ENCODE measurements at regions not wholly inside any gene's neighbourhood (a gene's known extent, or its start where the extent isn't known, plus 50 kb on each side); places are given as distances from the start of the nearest gene placed in this dataset.

- Histone ChIP-seq H3K4me2 (ENCODE audit: low read length) (no peak overlapping the region), H3K27me3 (ENCODE audit: insufficient read depth, low read length) (no peaks in the 10 kb centered on the region), H2AFZ (ENCODE audit: low read length) (no peak overlapping the region), H3K9me3 (ENCODE audit: low read length) (no peaks in the 10 kb centered on the region), H3K79me2 (ENCODE audit: insufficient read depth, low read length) (no peaks in the 10 kb centered on the region), H4K20me1 (ENCODE audit: insufficient read depth, low read length) (no peaks in the 10 kb centered on the region), H3F3A (ENCODE audit: insufficient read depth, low read length) (no peaks in the 10 kb centered on the region), H3K4me3 (ENCODE audit: low read depth, low read length, poor library complexity, severe bottlenecking) (no peak overlapping the region), H3K27ac (ENCODE audit: low read depth, low read length, poor library complexity, severe bottlenecking) (no peak overlapping the region), H3K9ac (ENCODE audit: low read length) (no peak overlapping the region), H3K9me2 (ENCODE audit: low read depth, low read length) (no peaks in the 10 kb centered on the region), H3K4me1 (ENCODE audit: insufficient read depth, low read length, severe bottlenecking) (no peaks in the 10 kb centered on the region), H3K36me3 (ENCODE audit: insufficient read depth, low read length) (no peaks in the 10 kb centered on the region)
- TF ChIP-seq EZH2 (IDR thresholded peaks at IDR 0.05; ENCODE audit: borderline replicate concordance, low read length) = no peak
- TF ChIP-seq, protein P1, sequence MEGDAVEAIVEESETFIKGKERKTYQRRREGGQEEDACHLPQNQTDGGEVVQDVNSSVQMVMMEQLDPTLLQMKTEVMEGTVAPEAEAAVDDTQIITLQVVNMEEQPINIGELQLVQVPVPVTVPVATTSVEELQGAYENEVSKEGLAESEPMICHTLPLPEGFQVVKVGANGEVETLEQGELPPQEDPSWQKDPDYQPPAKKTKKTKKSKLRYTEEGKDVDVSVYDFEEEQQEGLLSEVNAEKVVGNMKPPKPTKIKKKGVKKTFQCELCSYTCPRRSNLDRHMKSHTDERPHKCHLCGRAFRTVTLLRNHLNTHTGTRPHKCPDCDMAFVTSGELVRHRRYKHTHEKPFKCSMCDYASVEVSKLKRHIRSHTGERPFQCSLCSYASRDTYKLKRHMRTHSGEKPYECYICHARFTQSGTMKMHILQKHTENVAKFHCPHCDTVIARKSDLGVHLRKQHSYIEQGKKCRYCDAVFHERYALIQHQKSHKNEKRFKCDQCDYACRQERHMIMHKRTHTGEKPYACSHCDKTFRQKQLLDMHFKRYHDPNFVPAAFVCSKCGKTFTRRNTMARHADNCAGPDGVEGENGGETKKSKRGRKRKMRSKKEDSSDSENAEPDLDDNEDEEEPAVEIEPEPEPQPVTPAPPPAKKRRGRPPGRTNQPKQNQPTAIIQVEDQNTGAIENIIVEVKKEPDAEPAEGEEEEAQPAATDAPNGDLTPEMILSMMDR (IDR thresholded peaks at IDR 0.05; ENCODE audit: low read length) = no peak
Observed at GRCh38 chr4:96677499-96677898, 837.6 kb downstream of the PDHA2 start.

DNA sequence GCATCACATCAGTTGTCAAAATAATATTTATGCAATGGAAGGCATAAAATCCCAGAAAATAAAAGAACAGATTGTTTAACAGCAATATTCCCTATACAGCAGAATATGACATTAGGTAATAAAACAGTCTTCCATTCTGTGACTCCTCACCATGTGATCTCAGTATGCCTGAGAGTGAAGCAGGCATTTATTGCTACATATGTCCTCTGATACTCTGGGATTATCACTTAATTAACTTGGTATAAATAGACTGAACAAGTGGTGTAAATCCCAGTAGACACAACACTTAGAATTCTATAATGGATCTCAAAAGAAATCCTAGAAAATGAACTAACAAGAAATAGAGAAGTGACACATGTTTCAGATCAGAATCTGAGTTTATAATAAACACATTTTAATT lies 841.3 kb downstream of the PDHA2 start:
- TF ChIP-seq EZH2 (IDR thresholded peaks at IDR 0.05; ENCODE audit: borderline replicate concordance, low read length) = no peak
- TF ChIP-seq, protein P1 (IDR thresholded peaks at IDR 0.05; ENCODE audit: low read length) = no peak
- Histone ChIP-seq H3F3A (ENCODE audit: insufficient read depth, low read length) (no peaks in the 10 kb centered on the region), H3K9me3 (ENCODE audit: low read length) (no peaks in the 10 kb centered on the region), H3K9me2 (ENCODE audit: low read depth, low read length) (no peaks in the 10 kb centered on the region), H3K4me2 (ENCODE audit: low read length) (no peak overlapping the region), H3K36me3 (ENCODE audit: insufficient read depth, low read length) (no peaks in the 10 kb centered on the region), H3K4me3 (ENCODE audit: low read depth, low read length, poor library complexity, severe bottlenecking) (no peak overlapping the region), H3K4me1 (ENCODE audit: insufficient read depth, low read length, severe bottlenecking) (no peaks in the 10 kb centered on the region), H4K20me1 (ENCODE audit: insufficient read depth, low read length) (no peaks in the 10 kb centered on the region), H3K9ac (ENCODE audit: low read length) (no peak overlapping the region), H3K27ac (ENCODE audit: low read depth, low read length, poor library complexity, severe bottlenecking) (no peak overlapping the region), H3K79me2 (ENCODE audit: insufficient read depth, low read length) (no peaks in the 10 kb centered on the region), H2AFZ (ENCODE audit: low read length) (no peak overlapping the region), H3K27me3 (ENCODE audit: insufficient read depth, low read length) (no peaks in the 10 kb centered on the region)

GRCh38 chr4:96685691-96686090 lies 845.8 kb downstream of the PDHA2 start:
- Histone ChIP-seq H3K4me3 (ENCODE audit: low read depth, low read length, poor library complexity, severe bottlenecking) (no peak overlapping the region), H3K79me2 (ENCODE audit: insufficient read depth, low read length) (no peaks in the 10 kb centered on the region), H3F3A (ENCODE audit: insufficient read depth, low read length) (no peaks in the 10 kb centered on the region), H3K9me2 (ENCODE audit: low read depth, low read length) (no peaks in the 10 kb centered on the region), H3K27me3 (ENCODE audit: insufficient read depth, low read length) (no peaks in the 10 kb centered on the region), H2AFZ (ENCODE audit: low read length) (no peak overlapping the region), H3K4me2 (ENCODE audit: low read length) (no peak overlapping the region), H3K4me1 (ENCODE audit: insufficient read depth, low read length, severe bottlenecking) (no peaks in the 10 kb centered on the region), H3K9me3 (ENCODE audit: low read length) (no peaks in the 10 kb centered on the region), H3K36me3 (ENCODE audit: insufficient read depth, low read length) (no peaks in the 10 kb centered on the region), H4K20me1 (ENCODE audit: insufficient read depth, low read length) (no peaks in the 10 kb centered on the region), H3K9ac (ENCODE audit: low read length) (no peak overlapping the region), H3K27ac (ENCODE audit: low read depth, low read length, poor library complexity, severe bottlenecking) (no peak overlapping the region)
- TF ChIP-seq, protein P1 (IDR thresholded peaks at IDR 0.05; ENCODE audit: low read length) = no peak
- no peak for TF ChIP-seq EZH2 (IDR thresholded peaks at IDR 0.05; ENCODE audit: borderline replicate concordance, low read length)
